RWPE1 (cell line): ENCODE measurements at regions not wholly inside any gene's neighbourhood (a gene's known extent, or its start where the extent isn't known, plus 50 kb on each side); places are given as distances from the start of the nearest gene placed in this dataset.
"Not testable (repeated sequence)": the region's sequence is repeated elsewhere in the genome, so short reads cannot be mapped to it uniquely, and the experiment has no call there.

Experiments used
- CTCF ChIA-PET: fragments of 350-600 bp; sonication (Branson Sonifier 250); formaldehyde crosslinking; extraction: SDS; loops from one replicate; lab custom pipeline; 2021; lab: Yijun Ruan, JAX
- POLR2A ChIA-PET: fragments of 400-600 bp; formaldehyde crosslinking; extraction: SDS; loops from one replicate; lab custom pipeline; 2020; ENCODE audit warnings: antibody characterized with exemption; ENCODE audit not compliant: low non-redundant PET; lab: Yijun Ruan, JAX
- DNase-seq: peaks from one replicate; pipeline ENCODE4 v3.0.0; 2012; ENCODE audit warnings: low spot score
- H3K27ac ChIP-seq: fragments of 450-650 bp; 2 replicates; pipeline ENCODE4 v1.5.1; 2017
- TF ChIP-seq, protein P1 (sequence below): fragments of 450-650 bp; conservative IDR thresholded peaks from 2 replicates; pipeline ENCODE4 v1.5.1; 2017; ENCODE audit warnings: low read depth, mild to moderate bottlenecking

DNA sequence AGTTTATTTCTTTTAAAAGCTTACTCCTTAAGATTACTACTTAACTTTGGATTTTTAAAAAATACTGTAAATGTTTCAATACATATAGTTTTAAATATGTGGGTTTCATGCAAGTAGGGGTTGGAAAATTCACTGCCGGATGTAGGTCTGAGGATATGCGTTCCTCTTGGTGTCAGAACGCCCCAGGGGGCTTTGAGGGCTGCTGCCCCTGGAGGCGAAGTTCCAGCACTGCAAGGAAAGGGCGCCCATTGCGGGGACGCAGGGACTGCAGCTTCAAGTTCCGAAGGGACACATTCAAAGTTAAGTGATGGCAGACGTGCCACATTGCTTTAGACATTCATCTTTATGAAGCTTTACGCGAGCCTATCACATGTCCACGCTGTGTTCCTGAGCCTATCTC, 152.9 kb downstream of the SOD2 start:
- DNase-seq: no peak
- no peak overlapping the region for H3K27ac ChIP-seq
- ChIA-PET POLR2A (no interaction called here), CTCF (interaction anchor here (0.7 kb wide), 1 partner anchor 93 kb away, joined by 3 read pairs; no protein-coding TSS in a partner anchor)
- TF ChIP-seq, protein P1, sequence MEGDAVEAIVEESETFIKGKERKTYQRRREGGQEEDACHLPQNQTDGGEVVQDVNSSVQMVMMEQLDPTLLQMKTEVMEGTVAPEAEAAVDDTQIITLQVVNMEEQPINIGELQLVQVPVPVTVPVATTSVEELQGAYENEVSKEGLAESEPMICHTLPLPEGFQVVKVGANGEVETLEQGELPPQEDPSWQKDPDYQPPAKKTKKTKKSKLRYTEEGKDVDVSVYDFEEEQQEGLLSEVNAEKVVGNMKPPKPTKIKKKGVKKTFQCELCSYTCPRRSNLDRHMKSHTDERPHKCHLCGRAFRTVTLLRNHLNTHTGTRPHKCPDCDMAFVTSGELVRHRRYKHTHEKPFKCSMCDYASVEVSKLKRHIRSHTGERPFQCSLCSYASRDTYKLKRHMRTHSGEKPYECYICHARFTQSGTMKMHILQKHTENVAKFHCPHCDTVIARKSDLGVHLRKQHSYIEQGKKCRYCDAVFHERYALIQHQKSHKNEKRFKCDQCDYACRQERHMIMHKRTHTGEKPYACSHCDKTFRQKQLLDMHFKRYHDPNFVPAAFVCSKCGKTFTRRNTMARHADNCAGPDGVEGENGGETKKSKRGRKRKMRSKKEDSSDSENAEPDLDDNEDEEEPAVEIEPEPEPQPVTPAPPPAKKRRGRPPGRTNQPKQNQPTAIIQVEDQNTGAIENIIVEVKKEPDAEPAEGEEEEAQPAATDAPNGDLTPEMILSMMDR: peak; percentile 16; the same call in 1 of the 2 replicates

DNA sequence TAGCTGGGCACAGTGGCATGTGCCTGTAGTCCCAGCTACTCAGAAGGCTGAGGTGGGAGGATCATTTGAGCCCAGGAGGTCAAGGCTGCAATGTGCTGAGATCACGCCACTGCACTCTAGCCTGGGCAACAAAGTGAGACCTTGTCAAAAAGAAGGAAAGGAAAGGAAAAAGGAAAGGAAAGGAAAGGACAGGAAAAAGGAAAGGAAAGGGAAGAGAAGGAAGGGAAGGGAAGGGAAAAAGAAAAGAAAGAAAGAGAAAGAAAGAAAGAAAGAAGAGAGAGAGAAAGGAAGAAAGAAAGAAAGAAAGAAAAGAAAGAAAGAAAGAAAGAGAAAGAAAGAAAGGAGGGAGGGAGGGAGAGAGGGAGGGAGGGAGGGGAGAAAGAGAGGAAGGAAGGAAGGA, 155.0 kb downstream of the SOD2 start:
- POLR2A ChIA-PET, DNase-seq, CTCF ChIA-PET, H3K27ac ChIP-seq: not testable (repeated sequence)

DNA sequence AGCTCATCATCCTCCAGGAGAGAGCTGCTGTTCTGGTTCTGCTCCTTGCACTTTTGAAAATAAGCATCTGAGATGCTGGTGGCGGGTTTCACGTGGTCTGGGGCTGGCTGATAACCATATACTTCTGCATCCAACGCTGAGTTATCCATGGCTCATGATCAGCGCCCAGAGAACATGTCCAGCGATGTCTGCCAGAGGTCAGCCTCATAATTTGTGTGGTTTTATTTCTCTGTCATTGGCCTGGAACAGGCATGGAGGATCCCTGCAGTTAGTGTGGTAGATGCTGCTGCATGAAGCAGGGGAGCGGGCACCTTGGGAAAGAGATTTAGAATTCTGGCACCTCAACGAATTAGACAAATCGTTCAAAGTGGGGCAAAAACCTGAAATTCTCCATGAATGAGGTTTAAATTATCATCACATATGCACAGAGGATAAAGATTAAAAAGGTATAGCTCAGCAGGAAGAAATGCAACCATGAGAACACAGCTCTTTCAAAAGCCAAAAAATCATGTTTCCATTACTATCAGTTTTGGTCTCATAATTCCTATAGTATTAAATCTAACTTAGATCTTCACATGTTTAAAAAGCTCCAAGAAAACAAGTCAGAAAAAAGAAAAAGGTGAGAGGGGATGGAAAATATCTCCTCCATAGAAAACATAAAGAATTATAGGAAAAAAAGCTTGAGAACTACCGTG, 157.2 kb downstream of the SOD2 start:
- CTCF ChIA-PET: interaction anchor here (0.6 kb wide), 2 partner anchors 73 to 266 kb away, joined by 3 read pairs; no protein-coding TSS in a partner anchor

DNA sequence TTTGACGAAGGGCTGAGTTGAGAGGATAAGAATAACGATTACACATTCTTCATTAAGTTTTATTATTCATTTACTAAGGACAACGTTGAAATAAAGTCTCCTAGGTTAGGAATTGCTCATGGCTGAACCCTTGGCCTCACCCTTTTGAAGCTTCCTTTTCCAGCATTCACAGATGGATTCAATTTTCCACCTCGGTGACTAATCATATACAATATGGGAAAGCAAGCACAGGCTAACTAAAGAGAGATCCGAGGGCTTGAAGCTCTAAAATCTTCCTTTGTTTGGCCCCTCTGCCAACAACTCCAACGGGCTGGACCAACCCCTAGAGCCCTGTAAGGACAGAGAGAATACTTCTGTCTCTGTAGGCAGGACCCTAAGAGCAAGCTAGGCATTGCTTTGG, 159.5 kb downstream of the SOD2 start:
- TF ChIP-seq, protein P1: no peak
- H3K27ac ChIP-seq: no peak overlapping the region
- DNase-seq: no peak
- CTCF ChIA-PET: no interaction called here
- POLR2A ChIA-PET: no interaction called here

More for the DNA sequence above, 157.2 kb downstream of the SOD2 start:
- TF ChIP-seq, protein P1: no peak
- no peak for DNase-seq
- POLR2A ChIA-PET: no interaction called here
- H3K27ac ChIP-seq: no peak overlapping the region

DNA sequence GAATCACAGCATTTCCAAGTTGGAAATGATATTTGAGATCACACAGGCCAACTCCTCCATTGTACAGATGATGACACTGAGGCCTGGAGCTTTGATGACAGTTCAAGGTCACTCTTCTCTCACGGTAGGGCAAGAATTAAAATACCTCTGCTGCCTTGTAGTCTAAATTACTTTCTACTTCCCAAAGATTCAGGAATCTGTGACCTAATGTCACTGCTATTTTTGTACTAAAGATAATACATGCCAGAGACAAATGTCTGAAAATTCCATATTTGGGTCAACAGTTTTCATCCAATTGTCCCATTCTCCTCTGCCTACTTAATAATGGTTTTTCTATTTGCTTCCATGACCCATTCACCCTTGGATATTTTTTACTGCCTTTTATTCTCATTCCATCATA, 160.0 kb downstream of the SOD2 start:
- H3K27ac ChIP-seq: no peak overlapping the region
- TF ChIP-seq, protein P1: no peak
- CTCF ChIA-PET: interaction anchor here (1.2 kb wide), 1 partner anchor 280 kb away, joined by 3 read pairs; no protein-coding TSS in a partner anchor
- POLR2A ChIA-PET: no interaction called here
- no peak for DNase-seq

DNA sequence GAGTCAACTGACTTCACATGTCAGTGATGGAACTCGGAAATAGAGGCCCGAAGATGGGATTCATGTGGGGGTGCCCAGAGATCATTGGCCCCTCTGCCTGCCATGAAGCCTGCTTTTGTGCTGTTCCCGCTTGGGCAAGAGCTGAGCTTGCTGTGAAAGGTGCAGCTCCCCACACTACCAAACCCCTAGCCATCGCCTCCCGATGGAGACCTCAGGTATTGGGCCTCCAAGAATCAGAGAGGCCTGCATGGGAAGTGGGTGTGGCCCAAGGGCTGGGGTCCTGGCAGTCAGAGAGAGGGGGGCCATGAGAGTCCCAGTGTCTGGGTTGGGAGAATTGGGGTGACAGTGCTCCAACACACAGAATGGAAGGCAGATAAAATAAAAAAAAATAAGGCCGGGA, 160.9 kb downstream of the SOD2 start:
- DNase-seq: no peak
- POLR2A ChIA-PET: no interaction called here
- CTCF ChIA-PET: interaction anchor here (0.6 to 1.2 kb wide), 3 partner anchors 59 to 1819 kb away, joined by 3 read pairs; no protein-coding TSS in a partner anchor
- TF ChIP-seq, protein P1: no peak
- no peak overlapping the region for H3K27ac ChIP-seq

DNA sequence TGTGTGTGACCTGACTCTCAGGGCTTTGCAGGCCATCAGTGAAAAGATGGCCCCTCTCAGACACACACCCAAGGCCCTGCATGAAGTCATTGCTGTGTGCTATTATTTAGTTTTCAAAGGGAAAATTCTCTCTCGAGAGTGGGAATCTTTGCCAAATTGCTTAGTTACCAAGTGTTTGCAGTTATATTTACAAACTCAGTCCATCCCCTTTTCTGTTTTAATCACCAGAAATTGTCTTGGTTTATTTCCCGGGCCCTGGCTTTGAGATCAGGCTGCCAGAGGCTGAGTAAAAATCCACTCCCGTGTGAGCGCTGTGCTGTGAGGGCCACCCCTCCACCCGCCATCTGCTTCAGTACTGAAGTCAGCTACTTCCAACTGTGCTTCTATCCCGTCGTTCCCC, 163.1 kb downstream of the SOD2 start:
- no peak overlapping the region for H3K27ac ChIP-seq
- no peak for DNase-seq
- TF ChIP-seq, protein P1: no peak
- CTCF ChIA-PET: interaction anchor here (0.5 kb wide), 1 partner anchor 299 kb away, joined by 3 read pairs; no protein-coding TSS in a partner anchor
- POLR2A ChIA-PET: no interaction called here
